Fibroblast of pulmonary artery (primary cell): ENCODE measurements at regions not wholly inside any gene's neighbourhood (a gene's known extent, or its start where the extent isn't known, plus 50 kb on each side); places are given as distances from the start of the nearest gene placed in this dataset.
A peak's percentile ranks its signal among the peaks of the same experiment; 100 is the strongest.

ENCODE experiments used
- DNase-seq: peaks from one replicate; pipeline ENCODE4 v3.0.0-alpha.2; 2010; ENCODE audit warnings: low read depth
- H3K4me3 ChIP-seq: replicated peaks from 2 replicates; pipeline ENCODE4 v1.5.1; 2011; ENCODE audit warnings: low read depth, mild to moderate bottlenecking, control low read depth, low read length, moderate library complexity
- CTCF ChIP-seq: IDR thresholded peaks from 2 replicates; pipeline ENCODE4 v1.5.1; 2011; ENCODE audit warnings: mild to moderate bottlenecking, control low read depth, low read length, inconsistent platforms; ENCODE audit errors: missing control alignments

GRCh38 chr14:86714153-86714552, 1184.2 kb downstream of the FLRT2 start:
- H3K4me3 ChIP-seq = no peak overlapping the region
- TF ChIP-seq CTCF = no peak
- no peak for DNase-seq

GRCh38 chr14:86712727-86713126, 1182.8 kb downstream of the FLRT2 start:
- no peak for DNase-seq
- no peak overlapping the region for H3K4me3 ChIP-seq
- TF ChIP-seq CTCF = no peak

GRCh38 chr14:86712176-86712575, 1182.2 kb downstream of the FLRT2 start:
- DNase-seq = peak; percentile 36
- TF ChIP-seq CTCF = no peak
- no peak overlapping the region for H3K4me3 ChIP-seq

GRCh38 chr14:86708846-86709339, 1178.9 kb downstream of the FLRT2 start:
- TF ChIP-seq CTCF = no peak
- DNase-seq = no peak
- no peak overlapping the region for H3K4me3 ChIP-seq

GRCh38 chr14:86707071-86707470, 1177.1 kb downstream of the FLRT2 start:
- H3K4me3 ChIP-seq = no peak overlapping the region
- DNase-seq = no peak
- no peak for TF ChIP-seq CTCF

- DNase-seq = no peak
- TF ChIP-seq CTCF = no peak
- no peak overlapping the region for H3K4me3 ChIP-seq
These were observed 1153.6 kb downstream of the FLRT2 start for GRCh38 chr14:86683561-86683960.

GRCh38 chr14:86675059-86675458, 1145.1 kb downstream of the FLRT2 start:
- no peak for DNase-seq
- H3K4me3 ChIP-seq = no peak overlapping the region
- TF ChIP-seq CTCF = no peak
